ENCODE measurements at regions not wholly inside any gene's neighbourhood (a gene's known extent, or its start where the extent isn't known, plus 50 kb on each side); places are given as distances from the start of the nearest gene placed in this dataset.

GRCh38 chr21:28436286-28436932 is 556.3 kb downstream of the LTN1 start:
- no peak for TF ChIP-seq MYC (IDR thresholded peaks at IDR 0.05; ENCODE audit: low read depth, low read length)
- TF ChIP-seq CTCF (IDR thresholded peaks at IDR 0.05; ENCODE audit: low read depth, low read length), result no peak
- TF ChIP-seq POLR2A (IDR thresholded peaks at IDR 0.05; ENCODE audit: extremely low read depth, insufficient read length), result no peak
- TF ChIP-seq MAX (IDR thresholded peaks at IDR 0.05; ENCODE audit: low read depth, low read length), result no peak
- no peak overlapping the region for H3K4me3 ChIP-seq (ENCODE audit: low read depth, low read length)
- DNase-seq (ENCODE audit: low read depth), result no peak

GRCh38 chr21:28431527-28432200 is 561.0 kb downstream of the LTN1 start:
- no peak overlapping the region for H3K4me3 ChIP-seq (ENCODE audit: low read depth, low read length)
- TF ChIP-seq CTCF (IDR thresholded peaks at IDR 0.05; ENCODE audit: low read depth, low read length), result no peak
- TF ChIP-seq MYC (IDR thresholded peaks at IDR 0.05; ENCODE audit: low read depth, low read length), result no peak
- no peak for TF ChIP-seq POLR2A (IDR thresholded peaks at IDR 0.05; ENCODE audit: extremely low read depth, insufficient read length)
- TF ChIP-seq MAX (IDR thresholded peaks at IDR 0.05; ENCODE audit: low read depth, low read length), result no peak
- no peak for DNase-seq (ENCODE audit: low read depth)

- TF ChIP-seq POLR2A (IDR thresholded peaks at IDR 0.05; ENCODE audit: extremely low read depth, insufficient read length), result no peak
- TF ChIP-seq CTCF (IDR thresholded peaks at IDR 0.05; ENCODE audit: low read depth, low read length), result no peak
- TF ChIP-seq MYC (IDR thresholded peaks at IDR 0.05; ENCODE audit: low read depth, low read length), result no peak
- no peak for TF ChIP-seq MAX (IDR thresholded peaks at IDR 0.05; ENCODE audit: low read depth, low read length)
- no peak for DNase-seq (ENCODE audit: low read depth)
- H3K4me3 ChIP-seq (ENCODE audit: low read depth, low read length), result no peak overlapping the region
Measured at GRCh38 chr21:28431022-28431421, 561.7 kb downstream of the LTN1 start.

DNA sequence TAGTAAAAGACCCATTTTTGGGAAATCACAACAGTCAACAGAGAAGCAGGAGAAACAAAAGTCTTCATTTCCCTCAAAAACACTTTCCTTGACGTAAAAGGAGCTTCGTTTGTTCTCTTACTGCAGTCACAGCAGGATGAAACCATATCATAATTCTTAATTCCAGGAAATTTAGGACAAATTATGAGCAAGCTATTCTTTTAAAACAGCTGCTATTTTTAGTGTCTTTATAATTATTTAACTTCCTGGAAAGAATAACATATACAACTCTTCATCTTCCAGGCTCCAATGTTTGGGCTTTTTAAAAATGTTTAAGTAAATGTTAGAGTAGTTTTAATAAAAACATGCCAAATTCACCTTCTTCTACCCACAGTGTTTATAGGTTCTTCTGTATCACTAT is 563.5 kb downstream of the LTN1 start:
- no peak overlapping the region for H3K4me3 ChIP-seq (ENCODE audit: low read depth, low read length)
- TF ChIP-seq MAX (IDR thresholded peaks at IDR 0.05; ENCODE audit: low read depth, low read length) (no peak), CTCF (IDR thresholded peaks at IDR 0.05; ENCODE audit: low read depth, low read length) (no peak)
- DNase-seq (ENCODE audit: low read depth), result no peak

DNA sequence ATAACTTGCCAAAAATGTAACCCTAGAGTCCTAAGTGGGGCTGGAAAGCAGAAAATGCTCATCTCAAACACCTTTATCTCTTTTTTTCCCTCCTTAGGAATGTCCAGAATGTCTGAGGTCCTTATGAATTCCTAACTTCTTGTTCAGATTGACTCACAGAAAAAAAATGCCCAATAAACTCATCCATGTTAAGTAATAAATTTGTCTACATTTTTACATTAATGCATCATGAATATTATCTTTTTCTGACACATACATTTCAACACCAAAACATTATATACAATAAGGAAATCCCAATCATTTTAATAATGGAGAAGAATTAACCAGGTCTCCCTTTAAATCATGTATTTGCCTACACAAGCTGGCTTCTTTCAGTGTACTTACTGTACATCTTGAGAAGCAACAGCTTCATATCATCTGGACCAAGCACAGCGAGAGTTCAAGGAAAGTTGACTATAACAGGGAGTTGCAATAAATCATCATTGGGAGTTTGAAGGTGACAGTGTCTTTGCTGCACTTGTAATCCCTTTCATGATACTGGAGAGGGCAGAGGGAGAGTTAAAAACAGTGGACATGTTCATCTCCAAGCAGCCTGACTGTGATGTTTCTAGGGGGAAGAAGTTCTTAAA is 565.2 kb downstream of the LTN1 start:
- H3K4me3 ChIP-seq (ENCODE audit: low read depth, low read length), result no peak overlapping the region
- TF ChIP-seq CTCF (IDR thresholded peaks at IDR 0.05; ENCODE audit: low read depth, low read length) (no peak), POLR2A (IDR thresholded peaks at IDR 0.05; ENCODE audit: extremely low read depth, insufficient read length) (no peak), MYC (IDR thresholded peaks at IDR 0.05; ENCODE audit: low read depth, low read length) (no peak), MAX (IDR thresholded peaks at IDR 0.05; ENCODE audit: low read depth, low read length) (no peak)
- DNase-seq (ENCODE audit: low read depth), result no peak

Data from NB4 (cell line).